ENCODE measurements at regions not wholly inside any gene's neighbourhood (a gene's known extent, or its start where the extent isn't known, plus 50 kb on each side); places are given as distances from the start of the nearest gene placed in this dataset.

- TF ChIP-seq POLR2A (IDR thresholded peaks at IDR 0.05), result no peak
- TF ChIP-seq CTCF (IDR thresholded peaks at IDR 0.05), result no peak
Measured at GRCh38 chr2:150264442-150264841, 223.0 kb downstream of the RND3 start.
